HCT116 (cell line): ENCODE measurements at regions not wholly inside any gene's neighbourhood (a gene's known extent, or its start where the extent isn't known, plus 50 kb on each side); places are given as distances from the start of the nearest gene placed in this dataset.

ENCODE experiments used
- CTCF ChIP-seq, 3 experiments: fragments of 200-600 bp in 1 of 3; sonication (generic) in 1 of 3; IDR thresholded peaks in 2 of 3; conservative IDR thresholded peaks in 1 of 3; 2 replicates each; pipeline ENCODE4 v1.5.1; 2012 to 2017; ENCODE audit warnings: low read depth in 2 of 3, low read length in 2 of 3, antibody characterized with exemption in 1 of 3, borderline replicate concordance in 1 of 3, control low read depth in 1 of 3, mild to moderate bottlenecking in 1 of 3, mixed read lengths in 1 of 3, mixed run types in 1 of 3, moderate library complexity in 1 of 3; ENCODE audit not compliant: insufficient read depth in 1 of 3
- MAX ChIP-seq: IDR thresholded peaks from 2 replicates; pipeline ENCODE4 v1.6.1; 2012
- RAD21 ChIP-seq: IDR thresholded peaks from 2 replicates; pipeline ENCODE4 v1.6.1; 2012; ENCODE audit warnings: low read depth, mild to moderate bottlenecking
- REST ChIP-seq: IDR thresholded peaks from 2 replicates; pipeline ENCODE4 v1.6.1; 2012; ENCODE audit warnings: low read depth
- SP1 ChIP-seq: IDR thresholded peaks from 2 replicates; pipeline ENCODE4 v1.6.1; 2012; ENCODE audit warnings: low read depth
- SRF ChIP-seq: IDR thresholded peaks from 2 replicates; pipeline ENCODE4 v1.6.1; 2012; ENCODE audit warnings: low read depth
- YY1 ChIP-seq: IDR thresholded peaks from 2 replicates; pipeline ENCODE4 v1.6.1; 2011; ENCODE audit warnings: low read length, low read depth, moderate library complexity, mild to moderate bottlenecking; ENCODE audit not compliant: insufficient replicate concordance; ENCODE audit errors: extremely low read depth
- ZBTB33 ChIP-seq: IDR thresholded peaks from 2 replicates; pipeline ENCODE4 v1.6.1; 2011; ENCODE audit warnings: mild to moderate bottlenecking, low read length, moderate library complexity; ENCODE audit not compliant: insufficient replicate concordance; ENCODE audit errors: extremely low read depth

- no peak for TF ChIP-seq YY1
- TF ChIP-seq RAD21 = no peak
- TF ChIP-seq REST = no peak
- no peak for TF ChIP-seq ZBTB33
- TF ChIP-seq SP1 = no peak
- no peak for TF ChIP-seq CTCF (IDR thresholded peaks at IDR 0.05 in 2 of 3, conservative IDR thresholded peaks at IDR 0.05 in 1 of 3; ENCODE audit: borderline replicate concordance in 1 of 3, insufficient read depth in 1 of 3, low read depth in 2 of 3, low read length in 2 of 3)
- TF ChIP-seq SRF = no peak
- TF ChIP-seq MAX = no peak
These were observed 616.3 kb downstream of the EPHA4 start for GRCh38 chr2:220955776-220956175.
